Activated T-cell treated with anti-CD3 and anti-CD28 coated beads, Interleukin-2, amount 50 U/mL, for 24 hours (primary cell): ENCODE measurements at regions not wholly inside any gene's neighbourhood (a gene's known extent, or its start where the extent isn't known, plus 50 kb on each side); places are given as distances from the start of the nearest gene placed in this dataset.

Experiments used
- DNase-seq: peaks from one replicate; pipeline ENCODE4 v3.0.0-alpha.2; 2020
- H3K27ac Mint-ChIP-seq: 2 replicates; pipeline ENCODE4 v1.8.0; 2020; ENCODE audit warnings: mild to moderate bottlenecking, mixed read lengths
- H3K27me3 Mint-ChIP-seq: 2 replicates; pipeline ENCODE4 v1.8.0; 2020; ENCODE audit warnings: mixed read lengths
- H3K36me3 Mint-ChIP-seq: 2 replicates; pipeline ENCODE4 v1.8.0; 2020; ENCODE audit warnings: low read depth, mixed read lengths
- H3K4me1 Mint-ChIP-seq: 2 replicates; pipeline ENCODE4 v1.8.0; 2020; ENCODE audit warnings: low read depth, mixed read lengths
- H3K4me3 Mint-ChIP-seq: 2 replicates; pipeline ENCODE4 v1.8.0; 2020; ENCODE audit warnings: mild to moderate bottlenecking, moderate library complexity, mixed read lengths
- H3K9me3 Mint-ChIP-seq: 2 replicates; pipeline ENCODE4 v1.8.0; 2020; ENCODE audit warnings: mixed read lengths

- Mint-ChIP-seq H3K27ac (no peak overlapping the region), H3K36me3 (no peaks in the 10 kb centered on the region), H3K4me1 (no peaks in the 10 kb centered on the region), H3K4me3 (no peak overlapping the region), H3K9me3 (no peaks in the 10 kb centered on the region), H3K27me3 (peaks cover 20% of the 10 kb centered on the region)
- DNase-seq: no peak
Measured at GRCh38 chr2:13034861-13035260, 318.1 kb downstream of the TRIB2 start.

- H3K4me3 Mint-ChIP-seq: no peak overlapping the region
- peaks cover 3% of the 10 kb centered on the region for H3K9me3 Mint-ChIP-seq
- peaks cover 26% of the 10 kb centered on the region for H3K27me3 Mint-ChIP-seq
- H3K4me1 Mint-ChIP-seq: no peaks in the 10 kb centered on the region
- DNase-seq: no peak
- no peak overlapping the region for H3K27ac Mint-ChIP-seq
- no peaks in the 10 kb centered on the region for H3K36me3 Mint-ChIP-seq
Measured at GRCh38 chr2:13035866-13036265, 319.1 kb downstream of the TRIB2 start.

DNA sequence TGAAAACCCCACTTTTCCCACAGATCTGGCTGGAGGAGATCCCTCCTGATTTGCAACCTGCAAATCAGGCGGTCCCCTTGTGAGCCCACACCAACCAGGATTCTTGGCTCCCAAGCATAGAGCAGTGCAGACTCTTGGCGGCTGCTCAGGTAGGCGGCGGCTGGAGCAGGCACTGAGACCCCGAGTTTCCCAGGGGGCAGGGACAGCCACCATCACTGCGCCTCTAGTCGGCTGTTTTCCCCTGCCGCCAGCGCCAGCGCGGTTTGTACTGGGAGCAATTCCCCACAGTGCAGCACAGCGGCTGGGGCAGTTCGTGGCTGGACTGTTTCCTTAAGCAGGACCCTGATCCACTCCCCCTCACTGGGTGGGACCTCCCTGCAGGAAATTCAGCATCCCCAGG is 323.3 kb downstream of the TRIB2 start:
- no peak overlapping the region for H3K4me3 Mint-ChIP-seq
- H3K36me3 Mint-ChIP-seq: no peaks in the 10 kb centered on the region
- H3K27me3 Mint-ChIP-seq: peaks cover 54% of the 10 kb centered on the region
- no peak overlapping the region for H3K27ac Mint-ChIP-seq
- no peaks in the 10 kb centered on the region for H3K4me1 Mint-ChIP-seq
- H3K9me3 Mint-ChIP-seq: peaks cover 14% of the 10 kb centered on the region
- DNase-seq: no peak

DNA sequence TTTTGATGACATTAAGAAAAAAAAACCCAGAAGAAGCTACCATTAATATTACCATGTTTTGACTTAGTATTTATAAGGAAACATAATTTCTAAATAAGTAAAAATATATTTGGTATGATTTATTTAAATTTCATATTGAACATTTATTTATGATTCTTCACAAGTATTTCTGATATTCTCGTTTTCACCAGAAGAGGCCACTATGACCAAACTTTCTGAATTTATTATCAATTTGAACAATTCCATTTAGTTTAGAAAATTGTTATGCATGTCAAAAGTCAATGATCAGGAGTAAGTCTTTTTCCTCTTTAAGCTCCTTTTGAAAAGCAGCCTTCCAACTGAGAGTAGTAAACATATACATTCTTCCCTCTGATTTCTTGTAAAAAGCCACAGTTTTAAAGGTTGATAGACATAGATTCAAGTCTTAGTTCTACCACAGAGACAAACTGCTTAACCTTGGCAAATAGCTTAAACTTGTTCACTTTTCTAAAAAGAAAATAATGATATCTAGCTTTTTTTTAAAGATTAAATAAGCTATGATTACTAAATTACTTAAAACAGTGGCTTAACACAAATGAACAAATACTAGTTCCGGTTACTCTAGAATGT is 329.9 kb downstream of the TRIB2 start:
- no peaks in the 10 kb centered on the region for H3K36me3 Mint-ChIP-seq

GRCh38 chr2:13050764-13051163 is 334.0 kb downstream of the TRIB2 start:
- Mint-ChIP-seq H3K4me1 (no peaks in the 10 kb centered on the region), H3K9me3 (no peaks in the 10 kb centered on the region), H3K4me3 (no peak overlapping the region), H3K27me3 (peaks cover 27% of the 10 kb centered on the region), H3K27ac (no peak overlapping the region), H3K36me3 (no peaks in the 10 kb centered on the region)
- DNase-seq: no peak

More for the DNA sequence above, 329.9 kb downstream of the TRIB2 start:
- Mint-ChIP-seq H3K27me3 (peaks cover 40% of the 10 kb centered on the region), H3K27ac (no peak overlapping the region), H3K4me3 (no peak overlapping the region), H3K9me3 (peaks cover 3% of the 10 kb centered on the region), H3K4me1 (no peaks in the 10 kb centered on the region)
- DNase-seq: no peak

- no peaks in the 10 kb centered on the region for H3K36me3 Mint-ChIP-seq
- H3K9me3 Mint-ChIP-seq: no peaks in the 10 kb centered on the region
- peaks cover 24% of the 10 kb centered on the region for H3K27me3 Mint-ChIP-seq
- H3K27ac Mint-ChIP-seq: no peak overlapping the region
- DNase-seq: no peak
- H3K4me1 Mint-ChIP-seq: no peaks in the 10 kb centered on the region
- H3K4me3 Mint-ChIP-seq: no peak overlapping the region
Measured at GRCh38 chr2:13052547-13052946, 335.8 kb downstream of the TRIB2 start.

DNA sequence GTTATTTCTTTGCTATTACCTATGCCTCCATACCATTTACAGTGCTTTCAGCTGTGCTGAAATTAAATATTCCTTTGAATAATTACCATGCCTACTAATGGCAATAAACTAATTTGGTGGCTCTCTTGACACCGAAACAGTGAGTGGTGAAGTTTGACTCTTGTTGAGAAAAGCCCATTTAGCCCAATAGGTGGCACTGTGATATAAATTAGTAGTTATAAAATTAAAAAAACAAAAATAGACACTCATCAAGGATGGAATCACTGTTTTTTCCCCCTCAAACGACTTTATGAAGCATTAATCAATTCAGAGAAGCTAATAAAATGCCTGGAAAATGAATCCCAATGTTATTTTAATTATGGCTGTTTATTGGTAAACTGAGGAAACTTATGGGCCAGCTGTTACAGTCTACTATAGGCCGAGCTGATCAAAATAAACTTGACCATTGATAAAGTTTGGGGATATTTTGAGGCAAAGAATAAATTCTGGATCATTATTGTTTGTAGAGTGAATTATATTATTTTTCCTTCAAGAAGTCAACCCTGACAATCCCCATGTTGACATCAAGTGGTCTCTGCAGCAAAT is 339.6 kb downstream of the TRIB2 start:
- DNase-seq: no peak
- Mint-ChIP-seq H3K36me3 (no peaks in the 10 kb centered on the region), H3K9me3 (no peaks in the 10 kb centered on the region), H3K27ac (no peak overlapping the region), H3K4me1 (no peaks in the 10 kb centered on the region), H3K27me3 (peaks cover 26% of the 10 kb centered on the region), H3K4me3 (no peak overlapping the region)

- no peak for DNase-seq
- Mint-ChIP-seq H3K27ac (no peak overlapping the region), H3K9me3 (no peaks in the 10 kb centered on the region), H3K27me3 (peaks cover 26% of the 10 kb centered on the region), H3K4me1 (no peaks in the 10 kb centered on the region), H3K36me3 (no peaks in the 10 kb centered on the region), H3K4me3 (no peak overlapping the region)
Measured at GRCh38 chr2:13057671-13058070, 340.9 kb downstream of the TRIB2 start.

DNA sequence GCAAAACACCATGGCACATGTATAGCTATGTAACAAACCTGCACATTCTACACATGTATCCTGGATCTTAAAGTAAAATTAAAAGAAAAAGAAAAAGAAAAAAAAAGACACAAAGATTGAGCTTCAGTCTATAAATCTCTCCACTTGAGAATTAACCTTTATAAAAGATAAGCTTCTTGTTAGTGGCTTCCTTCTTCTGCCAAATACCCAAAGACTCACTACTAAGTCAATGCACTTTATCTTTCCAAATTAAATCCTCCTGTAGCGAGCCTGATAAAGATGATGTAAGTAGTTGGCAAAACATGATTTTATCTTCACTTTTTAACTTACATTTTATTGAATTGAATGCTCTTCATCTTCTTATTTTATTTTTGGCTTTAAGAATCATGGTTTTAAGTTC is 349.9 kb downstream of the TRIB2 start:
- no peaks in the 10 kb centered on the region for H3K36me3 Mint-ChIP-seq
- no peak overlapping the region for H3K27ac Mint-ChIP-seq
- H3K4me3 Mint-ChIP-seq: no peak overlapping the region
- no peak for DNase-seq
- H3K27me3 Mint-ChIP-seq: peaks cover 40% of the 10 kb centered on the region
- no peaks in the 10 kb centered on the region for H3K9me3 Mint-ChIP-seq
- no peaks in the 10 kb centered on the region for H3K4me1 Mint-ChIP-seq

- no peak overlapping the region for H3K4me3 Mint-ChIP-seq
- peaks cover 42% of the 10 kb centered on the region for H3K27me3 Mint-ChIP-seq
- no peak overlapping the region for H3K27ac Mint-ChIP-seq
- H3K36me3 Mint-ChIP-seq: no peaks in the 10 kb centered on the region
- no peak for DNase-seq
- no peaks in the 10 kb centered on the region for H3K9me3 Mint-ChIP-seq
- no peaks in the 10 kb centered on the region for H3K4me1 Mint-ChIP-seq
Measured at GRCh38 chr2:13067508-13067907, 350.8 kb downstream of the TRIB2 start.

- no peak for DNase-seq
- no peaks in the 10 kb centered on the region for H3K4me1 Mint-ChIP-seq
- H3K4me3 Mint-ChIP-seq: no peak overlapping the region
- no peaks in the 10 kb centered on the region for H3K36me3 Mint-ChIP-seq
- peaks cover 26% of the 10 kb centered on the region for H3K27me3 Mint-ChIP-seq
- no peak overlapping the region for H3K27ac Mint-ChIP-seq
- H3K9me3 Mint-ChIP-seq: no peaks in the 10 kb centered on the region
Measured at GRCh38 chr2:13089971-13090370, 373.2 kb downstream of the TRIB2 start.

GRCh38 chr2:13091455-13091854 is 374.7 kb downstream of the TRIB2 start:
- no peak overlapping the region for H3K4me3 Mint-ChIP-seq
- no peak overlapping the region for H3K27ac Mint-ChIP-seq
- H3K36me3 Mint-ChIP-seq: no peaks in the 10 kb centered on the region
- H3K9me3 Mint-ChIP-seq: no peaks in the 10 kb centered on the region
- no peak for DNase-seq
- no peaks in the 10 kb centered on the region for H3K4me1 Mint-ChIP-seq
- peaks cover 28% of the 10 kb centered on the region for H3K27me3 Mint-ChIP-seq

DNA sequence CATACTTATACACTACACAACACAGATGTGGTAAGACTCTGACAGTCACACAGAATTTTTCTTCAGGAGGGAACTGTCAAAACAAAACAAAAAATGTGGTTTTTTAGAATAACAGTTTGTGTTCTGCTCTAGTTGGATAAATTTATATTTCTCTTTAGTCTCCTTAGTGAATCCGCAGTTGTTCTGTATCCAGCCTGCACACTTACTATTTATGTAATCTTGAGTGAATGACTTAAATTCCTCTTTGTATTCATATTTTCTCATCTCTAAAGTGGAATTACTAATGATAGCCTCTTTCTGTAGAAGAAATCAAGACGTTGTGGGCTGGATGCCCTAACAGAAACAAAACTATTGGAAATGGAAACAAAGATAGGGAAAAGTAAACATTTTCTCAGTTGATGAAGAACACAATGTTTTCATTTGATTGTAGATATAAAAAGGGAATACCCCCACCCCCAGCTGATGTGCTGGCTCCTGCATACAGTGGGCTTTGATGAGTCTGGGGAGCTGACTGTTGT is 375.2 kb downstream of the TRIB2 start:
- Mint-ChIP-seq H3K4me1 (no peaks in the 10 kb centered on the region), H3K27me3 (peaks cover 26% of the 10 kb centered on the region), H3K27ac (no peak overlapping the region), H3K4me3 (no peak overlapping the region), H3K36me3 (no peaks in the 10 kb centered on the region), H3K9me3 (no peaks in the 10 kb centered on the region)
- no peak for DNase-seq

- Mint-ChIP-seq H3K27me3 (peaks cover 34% of the 10 kb centered on the region), H3K36me3 (no peaks in the 10 kb centered on the region)
Measured at GRCh38 chr2:13093416-13093991, 376.8 kb downstream of the TRIB2 start.

GRCh38 chr2:13102397-13103063 is 385.8 kb downstream of the TRIB2 start:
- no peak overlapping the region for H3K27ac Mint-ChIP-seq
- no peaks in the 10 kb centered on the region for H3K36me3 Mint-ChIP-seq
- H3K4me3 Mint-ChIP-seq: no peak overlapping the region
- H3K4me1 Mint-ChIP-seq: no peaks in the 10 kb centered on the region
- peaks cover 28% of the 10 kb centered on the region for H3K27me3 Mint-ChIP-seq
- peaks cover 10% of the 10 kb centered on the region for H3K9me3 Mint-ChIP-seq
- no peak for DNase-seq

More at GRCh38 chr2:13093416-13093991, 376.8 kb downstream of the TRIB2 start:
- DNase-seq: no peak
- H3K4me3 Mint-ChIP-seq: no peak overlapping the region
- no peaks in the 10 kb centered on the region for H3K4me1 Mint-ChIP-seq
- no peak overlapping the region for H3K27ac Mint-ChIP-seq
- no peaks in the 10 kb centered on the region for H3K9me3 Mint-ChIP-seq
